ENCODE measurements at regions not wholly inside any gene's neighbourhood (a gene's known extent, or its start where the extent isn't known, plus 50 kb on each side); places are given as distances from the start of the nearest gene placed in this dataset.
"Not testable (repeated sequence)": the region's sequence is repeated elsewhere in the genome, so short reads cannot be mapped to it uniquely, and the experiment has no call there.

GRCh38 chr6:6747371-6747770, 158.9 kb downstream of the LY86 start:
- H3K27me3 Mint-ChIP-seq, result peaks cover 40% of the 10 kb centered on the region
- H3K4me1 Mint-ChIP-seq, result peaks cover 7% of the 10 kb centered on the region
- no peak overlapping the region for H3K4me3 Mint-ChIP-seq
- H3K27ac Mint-ChIP-seq, result no peak overlapping the region
- DNase-seq (no peak), ATAC-seq (no peak)
- no peaks in the 10 kb centered on the region for H3K9me3 ChIP-seq (ENCODE audit: control insufficient read depth, low read length, poor library complexity, severe bottlenecking)
- no peaks in the 10 kb centered on the region for H3K36me3 Mint-ChIP-seq (ENCODE audit: low read depth)

- peaks cover 36% of the 10 kb centered on the region for H3K27me3 Mint-ChIP-seq
- no peak for DNase-seq
Measured at GRCh38 chr6:6748001-6748400, 159.5 kb downstream of the LY86 start.

GRCh38 chr6:6749702-6750491, 161.4 kb downstream of the LY86 start:
- ATAC-seq (peak; percentile 49), DNase-seq (no peak)
- no peaks in the 10 kb centered on the region for H3K9me3 ChIP-seq (ENCODE audit: control insufficient read depth, low read length, poor library complexity, severe bottlenecking)
- Mint-ChIP-seq H3K27me3 (peaks cover 24% of the 10 kb centered on the region), H3K27ac (peak overlapping the region; percentile 3), H3K4me1 (peaks cover 7% of the 10 kb centered on the region), H3K36me3 (ENCODE audit: low read depth) (no peaks in the 10 kb centered on the region), H3K4me3 (no peak overlapping the region)

More at GRCh38 chr6:6748001-6748400, 159.5 kb downstream of the LY86 start:
- ATAC-seq, result no peak
- H3K36me3 Mint-ChIP-seq (ENCODE audit: low read depth), result no peaks in the 10 kb centered on the region
- H3K4me3 Mint-ChIP-seq, result no peak overlapping the region
- no peaks in the 10 kb centered on the region for H3K9me3 ChIP-seq (ENCODE audit: control insufficient read depth, low read length, poor library complexity, severe bottlenecking)
- H3K4me1 Mint-ChIP-seq, result peaks cover 7% of the 10 kb centered on the region
- H3K27ac Mint-ChIP-seq, result no peak overlapping the region

GRCh38 chr6:6750594-6751265, 162.2 kb downstream of the LY86 start:
- no peak overlapping the region for H3K4me3 Mint-ChIP-seq
- ATAC-seq (no peak), DNase-seq (no peak)
- H3K27ac Mint-ChIP-seq, result no peak overlapping the region
- H3K27me3 Mint-ChIP-seq, result peaks cover 32% of the 10 kb centered on the region
- peaks cover 7% of the 10 kb centered on the region for H3K4me1 Mint-ChIP-seq
- H3K36me3 Mint-ChIP-seq (ENCODE audit: low read depth), result no peaks in the 10 kb centered on the region
- H3K9me3 ChIP-seq (ENCODE audit: control insufficient read depth, low read length, poor library complexity, severe bottlenecking), result no peaks in the 10 kb centered on the region

- Mint-ChIP-seq H3K27me3 (peaks cover 35% of the 10 kb centered on the region), H3K36me3 (ENCODE audit: low read depth) (no peaks in the 10 kb centered on the region), H3K27ac (no peak overlapping the region), H3K4me3 (no peak overlapping the region), H3K4me1 (peaks cover 7% of the 10 kb centered on the region)
- DNase-seq (no peak), ATAC-seq (no peak)
- no peaks in the 10 kb centered on the region for H3K9me3 ChIP-seq (ENCODE audit: control insufficient read depth, low read length, poor library complexity, severe bottlenecking)
Measured at GRCh38 chr6:6751266-6751596, 162.7 kb downstream of the LY86 start.

DNA sequence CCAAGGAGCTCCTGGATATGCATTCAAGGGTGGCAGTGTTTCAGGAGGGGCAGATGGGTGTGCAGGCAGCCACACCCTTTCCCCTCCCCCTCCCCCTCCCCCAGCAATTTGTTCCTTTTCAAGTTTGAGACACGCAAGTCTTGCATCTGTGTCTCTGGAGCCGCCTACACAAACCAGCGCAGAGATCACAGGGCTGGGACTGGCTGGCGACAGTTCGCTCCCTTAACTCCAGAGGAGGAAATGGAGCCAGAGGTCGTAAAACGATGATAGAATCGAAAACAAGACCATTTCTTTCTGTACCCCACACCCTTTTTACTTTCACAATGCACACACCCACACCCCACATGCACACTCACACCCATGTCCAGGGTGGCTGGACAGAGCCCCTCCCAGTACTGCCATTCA, 163.1 kb downstream of the LY86 start:
- Mint-ChIP-seq H3K4me3 (no peak overlapping the region), H3K36me3 (ENCODE audit: low read depth) (no peaks in the 10 kb centered on the region), H3K27ac (no peak overlapping the region), H3K27me3 (peaks cover 33% of the 10 kb centered on the region), H3K4me1 (peaks cover 7% of the 10 kb centered on the region)
- DNase-seq, result no peak
- no peak for ATAC-seq
- H3K9me3 ChIP-seq (ENCODE audit: control insufficient read depth, low read length, poor library complexity, severe bottlenecking), result no peaks in the 10 kb centered on the region

DNA sequence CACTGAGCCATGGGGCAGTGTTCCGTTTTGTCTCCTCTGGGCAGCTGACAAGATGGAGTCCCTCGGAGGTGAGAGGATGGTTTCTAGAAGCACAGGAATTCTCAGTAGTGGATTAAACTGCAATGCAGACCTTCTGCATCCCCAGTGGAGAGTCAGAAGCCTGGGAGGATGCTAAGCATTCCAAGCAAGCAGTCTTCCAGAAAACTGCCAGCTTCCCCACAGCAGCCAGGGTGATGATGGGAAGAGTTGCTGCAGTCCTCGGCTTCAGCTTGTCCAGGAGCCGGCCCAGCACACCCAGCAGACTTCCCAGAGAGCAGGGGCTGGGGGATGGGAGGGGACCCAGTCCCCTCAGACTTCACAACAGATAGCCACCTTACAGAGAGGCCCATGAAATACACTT, 163.6 kb downstream of the LY86 start:
- no peak overlapping the region for H3K4me3 Mint-ChIP-seq
- peaks cover 4% of the 10 kb centered on the region for H3K4me1 Mint-ChIP-seq
- no peak overlapping the region for H3K27ac Mint-ChIP-seq

DNA sequence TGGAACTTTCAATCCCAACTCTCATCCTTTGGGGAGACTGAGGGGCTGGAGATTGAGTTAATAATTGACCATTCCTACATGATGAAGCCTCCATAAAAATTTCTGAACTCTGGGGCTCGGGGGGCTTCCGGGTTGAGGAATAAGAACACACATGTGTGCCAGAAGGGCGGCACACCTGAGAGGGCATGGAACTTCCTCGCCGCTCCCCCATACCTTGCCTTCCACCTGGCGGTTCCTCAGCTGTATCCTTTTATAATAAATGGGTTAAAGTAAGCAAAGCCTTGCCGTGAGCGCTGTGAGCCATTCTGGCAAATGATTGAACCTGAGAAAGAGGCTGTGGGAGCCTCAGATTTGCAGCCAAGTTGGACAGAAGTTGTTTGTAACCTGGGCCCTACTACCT, 164.8 kb downstream of the LY86 start:
- peaks cover 4% of the 10 kb centered on the region for H3K4me1 Mint-ChIP-seq
- H3K27ac Mint-ChIP-seq, result no peak overlapping the region
- no peak overlapping the region for H3K4me3 Mint-ChIP-seq
- H3K27me3 Mint-ChIP-seq, result peaks cover 27% of the 10 kb centered on the region
- no peaks in the 10 kb centered on the region for H3K9me3 ChIP-seq (ENCODE audit: control insufficient read depth, low read length, poor library complexity, severe bottlenecking)
- no peak for DNase-seq
- H3K36me3 Mint-ChIP-seq (ENCODE audit: low read depth), result no peaks in the 10 kb centered on the region
- ATAC-seq, result no peak

More for the DNA sequence above, 163.6 kb downstream of the LY86 start:
- no peaks in the 10 kb centered on the region for H3K36me3 Mint-ChIP-seq (ENCODE audit: low read depth)
- no peaks in the 10 kb centered on the region for H3K9me3 ChIP-seq (ENCODE audit: control insufficient read depth, low read length, poor library complexity, severe bottlenecking)
- no peak for ATAC-seq
- DNase-seq, result no peak
- H3K27me3 Mint-ChIP-seq, result peaks cover 28% of the 10 kb centered on the region

DNA sequence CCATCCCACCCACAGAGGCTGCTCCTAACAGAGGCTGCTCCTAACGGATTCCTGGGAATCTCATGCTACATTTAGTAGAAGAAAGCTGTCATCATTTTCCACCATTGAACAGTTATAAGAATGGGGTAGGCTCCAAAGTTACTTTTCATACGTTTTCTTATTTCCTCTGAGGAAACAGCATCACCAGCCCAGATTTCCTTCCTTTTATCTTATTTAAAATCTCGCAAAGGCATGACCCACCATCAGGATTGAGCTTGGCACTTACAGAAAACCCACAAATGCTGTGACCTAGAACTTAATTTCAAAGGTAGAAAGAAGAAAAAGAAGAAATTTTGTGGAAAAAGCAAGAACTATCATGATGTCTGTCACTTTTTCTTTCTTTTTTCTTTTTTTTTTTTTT, 168.0 kb downstream of the LY86 start:
- H3K4me1 Mint-ChIP-seq, result peaks cover 4% of the 10 kb centered on the region
- no peaks in the 10 kb centered on the region for H3K9me3 ChIP-seq (ENCODE audit: control insufficient read depth, low read length, poor library complexity, severe bottlenecking)
- H3K4me3 Mint-ChIP-seq, result no peak overlapping the region
- DNase-seq, result no peak
- H3K36me3 Mint-ChIP-seq (ENCODE audit: low read depth), result no peaks in the 10 kb centered on the region
- peaks cover 26% of the 10 kb centered on the region for H3K27me3 Mint-ChIP-seq
- no peak overlapping the region for H3K27ac Mint-ChIP-seq
- no peak for ATAC-seq

GRCh38 chr6:6758546-6758914, 170.0 kb downstream of the LY86 start:
- DNase-seq, result no peak
- Mint-ChIP-seq H3K4me1 (no peaks in the 10 kb centered on the region), H3K36me3 (ENCODE audit: low read depth) (no peaks in the 10 kb centered on the region), H3K4me3 (no peak overlapping the region), H3K27ac (no peak overlapping the region), H3K27me3 (peaks cover 26% of the 10 kb centered on the region)
- no peaks in the 10 kb centered on the region for H3K9me3 ChIP-seq (ENCODE audit: control insufficient read depth, low read length, poor library complexity, severe bottlenecking)
- no peak for ATAC-seq

GRCh38 chr6:6758915-6759654, 170.6 kb downstream of the LY86 start:
- Mint-ChIP-seq H3K4me1 (no peaks in the 10 kb centered on the region), H3K27me3 (peaks cover 26% of the 10 kb centered on the region), H3K36me3 (ENCODE audit: low read depth) (no peaks in the 10 kb centered on the region), H3K4me3 (no peak overlapping the region), H3K27ac (no peak overlapping the region)
- ATAC-seq (peak; percentile 56), DNase-seq (no peak)
- H3K9me3 ChIP-seq (ENCODE audit: control insufficient read depth, low read length, poor library complexity, severe bottlenecking), result no peaks in the 10 kb centered on the region

DNA sequence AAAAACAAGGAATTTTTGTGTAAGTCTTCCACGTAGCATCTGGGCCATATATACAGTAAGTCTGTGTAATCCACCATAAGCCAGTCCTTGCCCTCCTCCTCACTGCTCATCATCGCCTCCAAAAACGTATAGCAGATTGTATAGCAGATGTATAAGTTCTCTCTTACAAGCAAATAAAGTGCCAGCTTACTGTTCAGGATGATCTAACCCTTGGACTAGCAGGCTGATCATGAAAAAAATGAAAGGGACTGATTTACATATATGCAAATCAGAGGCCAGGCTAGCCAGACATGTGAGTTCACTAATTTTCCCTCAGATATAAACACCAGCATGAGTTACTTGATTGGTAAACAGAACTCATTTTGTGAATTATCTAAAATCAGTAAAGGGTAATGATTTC, 171.5 kb downstream of the LY86 start:
- H3K9me3 ChIP-seq (ENCODE audit: control insufficient read depth, low read length, poor library complexity, severe bottlenecking), result no peaks in the 10 kb centered on the region
- no peak for ATAC-seq
- Mint-ChIP-seq H3K27ac (no peak overlapping the region), H3K4me1 (no peaks in the 10 kb centered on the region), H3K27me3 (peaks cover 26% of the 10 kb centered on the region), H3K4me3 (no peak overlapping the region), H3K36me3 (ENCODE audit: low read depth) (no peaks in the 10 kb centered on the region)
- DNase-seq, result no peak

- not testable (repeated sequence) for DNase-seq; ATAC-seq; H3K36me3 Mint-ChIP-seq (ENCODE audit: low read depth); H3K27ac Mint-ChIP-seq; H3K4me1 Mint-ChIP-seq; H3K4me3 Mint-ChIP-seq; H3K9me3 ChIP-seq (ENCODE audit: control insufficient read depth, low read length, poor library complexity, severe bottlenecking)
- H3K27me3 Mint-ChIP-seq, result peaks cover 16% of the 10 kb centered on the region
Measured at GRCh38 chr6:6762566-6762965, 174.0 kb downstream of the LY86 start.

All from T-helper 17 cell (primary cell).